ENCODE measurements at regions not wholly inside any gene's neighbourhood (a gene's known extent, or its start where the extent isn't known, plus 50 kb on each side); places are given as distances from the start of the nearest gene placed in this dataset.

GRCh38 chr2:516944-517343 is 160.3 kb downstream of the TMEM18 start:
- TF ChIP-seq CTCF (IDR thresholded peaks at IDR 0.05) (no peak), POLR2A (IDR thresholded peaks at IDR 0.05) (no peak)
